ENCODE measurements at regions not wholly inside any gene's neighbourhood (a gene's known extent, or its start where the extent isn't known, plus 50 kb on each side); places are given as distances from the start of the nearest gene placed in this dataset.

- TF ChIP-seq REST (IDR thresholded peaks at IDR 0.05; ENCODE audit: low read depth, low read length) (0 out of 2 replicates have a peak, but pooled peaks have one; percentile 16), CEBPZ (IDR thresholded peaks at IDR 0.05; ENCODE audit: low read depth, low read length) (no peak), IRF3 (IDR thresholded peaks at IDR 0.05) (no peak), CUX1 (IDR thresholded peaks at IDR 0.05; ENCODE audit: insufficient replicate concordance, low read depth, low read length) (no peak), CBFB (IDR thresholded peaks at IDR 0.05; ENCODE audit: low read depth) (peak; percentile 66; the same call in 1 of the 2 replicates), HDAC2 (IDR thresholded peaks at IDR 0.05) (no peak), KDM1A (IDR thresholded peaks at IDR 0.05; ENCODE audit: borderline replicate concordance) (no peak), RELA (IDR thresholded peaks at IDR 0.05; ENCODE audit: borderline replicate concordance, partially characterized antibody) (no peak), TARDBP (IDR thresholded peaks at IDR 0.05; ENCODE audit: borderline replicate concordance) (no peak), RAD21 (IDR thresholded peaks at IDR 0.05; ENCODE audit: insufficient read depth, low read depth, low read length) (no peak), WRNIP1 (IDR thresholded peaks at IDR 0.05; ENCODE audit: borderline replicate concordance, low read depth, low read length) (no peak), BACH1 (IDR thresholded peaks at IDR 0.05; ENCODE audit: borderline replicate concordance) (peak; percentile 77), ZBED1 (IDR thresholded peaks at IDR 0.05; ENCODE audit: borderline replicate concordance) (peak; percentile 83; the same call in 1 of the 2 replicates), CHD2 (IDR thresholded peaks at IDR 0.05; ENCODE audit: borderline replicate concordance, low read depth, low read length) (no peak), RAD51 (IDR thresholded peaks at IDR 0.05) (no peak), TCF3 (IDR thresholded peaks at IDR 0.05; ENCODE audit: borderline replicate concordance, insufficient read depth, low read depth, low read length) (peak; percentile 73; the same call in 1 of the 2 replicates), CBX3 (IDR thresholded peaks at IDR 0.05; ENCODE audit: borderline replicate concordance, low read depth) (no peak)
Observed at GRCh38 chr18:56112013-56112749, 524.2 kb upstream of the TCF4 start (continued).
